SU-DHL-6 (cell line): ENCODE measurements at regions not wholly inside any gene's neighbourhood (a gene's known extent, or its start where the extent isn't known, plus 50 kb on each side); places are given as distances from the start of the nearest gene placed in this dataset.
"Not testable (repeated sequence)": the region's sequence is repeated elsewhere in the genome, so short reads cannot be mapped to it uniquely, and the experiment has no call there.

Experiments
- CTCF ChIP-seq: fragments of 200-600 bp; sonication (generic); IDR thresholded peaks from one replicate; pipeline ENCODE4 v1.5.1; 2017; ENCODE audit warnings: antibody characterized with exemption, mild to moderate bottlenecking, low read length, moderate library complexity; ENCODE audit not compliant: insufficient read depth, poor library complexity, severe bottlenecking
- EZH2phosphoT487 ChIP-seq: fragments of 200-600 bp; sonication (generic), shearing (Covaris generic); conservative IDR thresholded peaks from 2 replicates; pipeline ENCODE4 v1.6.1; 2018; ENCODE audit warnings: mild to moderate bottlenecking, antibody characterized with exemption, low read length, moderate library complexity, mixed read lengths

GRCh38 chr15:20239186-20239585 lies 302.4 kb downstream of the GOLGA6L6 start:
- TF ChIP-seq CTCF, EZH2phosphoT487: not testable (repeated sequence)
